ENCODE measurements at regions not wholly inside any gene's neighbourhood (a gene's known extent, or its start where the extent isn't known, plus 50 kb on each side); places are given as distances from the start of the nearest gene placed in this dataset.

DNA sequence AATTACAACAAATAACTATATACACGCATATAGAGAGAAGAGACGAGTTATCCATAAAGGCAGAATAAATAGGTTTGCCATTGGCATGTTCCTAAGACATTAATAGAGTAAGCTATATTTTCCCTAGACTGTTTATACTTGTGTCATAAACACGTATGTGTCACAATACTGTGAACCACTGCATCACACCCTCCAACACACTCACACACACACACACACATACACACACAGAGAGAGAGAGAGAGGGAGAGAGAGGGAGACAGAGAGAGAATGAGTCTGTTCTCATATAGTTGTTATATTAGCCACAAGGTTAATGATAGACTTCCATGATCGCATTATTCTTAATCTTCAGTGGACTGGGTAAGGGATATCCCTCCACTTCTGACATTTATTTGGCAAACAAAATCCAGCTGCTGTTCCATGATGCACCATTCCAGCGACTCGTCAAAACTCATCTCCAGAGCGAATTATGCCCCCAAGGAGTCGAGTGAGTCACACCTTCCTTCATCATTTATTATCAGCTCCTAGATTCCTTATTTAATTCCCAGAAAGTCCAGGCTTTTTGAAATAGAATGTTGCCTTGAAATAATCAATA is 82.8 kb upstream of the HIVEP1 start:
- TF ChIP-seq, protein P1, sequence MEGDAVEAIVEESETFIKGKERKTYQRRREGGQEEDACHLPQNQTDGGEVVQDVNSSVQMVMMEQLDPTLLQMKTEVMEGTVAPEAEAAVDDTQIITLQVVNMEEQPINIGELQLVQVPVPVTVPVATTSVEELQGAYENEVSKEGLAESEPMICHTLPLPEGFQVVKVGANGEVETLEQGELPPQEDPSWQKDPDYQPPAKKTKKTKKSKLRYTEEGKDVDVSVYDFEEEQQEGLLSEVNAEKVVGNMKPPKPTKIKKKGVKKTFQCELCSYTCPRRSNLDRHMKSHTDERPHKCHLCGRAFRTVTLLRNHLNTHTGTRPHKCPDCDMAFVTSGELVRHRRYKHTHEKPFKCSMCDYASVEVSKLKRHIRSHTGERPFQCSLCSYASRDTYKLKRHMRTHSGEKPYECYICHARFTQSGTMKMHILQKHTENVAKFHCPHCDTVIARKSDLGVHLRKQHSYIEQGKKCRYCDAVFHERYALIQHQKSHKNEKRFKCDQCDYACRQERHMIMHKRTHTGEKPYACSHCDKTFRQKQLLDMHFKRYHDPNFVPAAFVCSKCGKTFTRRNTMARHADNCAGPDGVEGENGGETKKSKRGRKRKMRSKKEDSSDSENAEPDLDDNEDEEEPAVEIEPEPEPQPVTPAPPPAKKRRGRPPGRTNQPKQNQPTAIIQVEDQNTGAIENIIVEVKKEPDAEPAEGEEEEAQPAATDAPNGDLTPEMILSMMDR (IDR thresholded peaks at IDR 0.05 in 8 of 11, conservative IDR thresholded peaks at IDR 0.05 in 3 of 11), result no peak
- TF ChIP-seq POLR2A (IDR thresholded peaks at IDR 0.05) (no peak), POLR2AphosphoS5 (IDR thresholded peaks at IDR 0.05) (no peak)

All from spleen (tissue), 7 donors.